Fibroblast of the aortic adventitia (primary cell): ENCODE measurements at regions not wholly inside any gene's neighbourhood (a gene's known extent, or its start where the extent isn't known, plus 50 kb on each side); places are given as distances from the start of the nearest gene placed in this dataset.

Experiments
- DNase-seq: peaks from one replicate; pipeline ENCODE4 v3.0.0-alpha.2; 2010; ENCODE audit warnings: low read depth
- H3K4me3 ChIP-seq: 2 replicates; pipeline ENCODE4 v1.5.1; 2011; ENCODE audit warnings: low read depth, mild to moderate bottlenecking, control low read depth, low read length, moderate library complexity
- CTCF ChIP-seq: IDR thresholded peaks from 2 replicates; pipeline ENCODE4 v1.5.1; 2011; ENCODE audit warnings: mild to moderate bottlenecking, low read length, control low read depth, inconsistent platforms; ENCODE audit not compliant: insufficient read depth

- DNase-seq: no peak
- no peak for TF ChIP-seq CTCF
- no peak overlapping the region for H3K4me3 ChIP-seq
Observed at GRCh38 chr6:163951326-163951725, 536.8 kb downstream of the QKI start.

- no peak overlapping the region for H3K4me3 ChIP-seq
- DNase-seq: no peak
Observed at GRCh38 chr6:163950159-163950558, 535.6 kb downstream of the QKI start.

GRCh38 chr6:163949431-163949830 is 534.9 kb downstream of the QKI start:
- H3K4me3 ChIP-seq: no peak overlapping the region
- TF ChIP-seq CTCF: no peak
- DNase-seq: no peak

More at GRCh38 chr6:163950159-163950558, 535.6 kb downstream of the QKI start:
- TF ChIP-seq CTCF: no peak

GRCh38 chr6:163948250-163948649 is 533.7 kb downstream of the QKI start:
- no peak for DNase-seq
- no peak for TF ChIP-seq CTCF
- no peak overlapping the region for H3K4me3 ChIP-seq

- no peak for DNase-seq
- TF ChIP-seq CTCF: no peak
- no peak overlapping the region for H3K4me3 ChIP-seq
Observed at GRCh38 chr6:163947276-163947675, 532.8 kb downstream of the QKI start.

GRCh38 chr6:163946437-163946836 is 531.9 kb downstream of the QKI start:
- DNase-seq: no peak
- H3K4me3 ChIP-seq: no peak overlapping the region
- TF ChIP-seq CTCF: no peak

- no peak for DNase-seq
- H3K4me3 ChIP-seq: no peak overlapping the region
- no peak for TF ChIP-seq CTCF
Observed at GRCh38 chr6:163945808-163946207, 531.3 kb downstream of the QKI start.
